PC-9 (cell line): ENCODE measurements at regions not wholly inside any gene's neighbourhood (a gene's known extent, or its start where the extent isn't known, plus 50 kb on each side); places are given as distances from the start of the nearest gene placed in this dataset.

ENCODE experiments used
- BruUV-seq: library from RNA; stranded (reverse); fragments of 400-500 nt; replicated peaks from 2 replicates; lab custom pipeline; 2021; lab: Mats Ljungman, UMichigan
- CTCF ChIA-PET: fragments of 300-600 bp; sonication (Branson Sonifier 250); formaldehyde crosslinking; loops from one replicate; lab custom pipeline; 2022; ENCODE audit warnings: antibody characterized with exemption; lab: Charles Lee
- POLR2A ChIA-PET: fragments of 300-600 bp; sonication (Branson Sonifier 250); formaldehyde crosslinking; loops from one replicate; lab custom pipeline; 2022; ENCODE audit warnings: antibody characterized with exemption; ENCODE audit not compliant: unreplicated experiment; lab: Charles Lee
- DNase-seq, 2 experiments: peaks; one replicate each; pipeline versions ENCODE4 v3.0.0 to v3.0.0-alpha.2; 2015 to 2022; ENCODE audit warnings: mixed read lengths in 1 of 2
- H2AFZ ChIP-seq: fragments of 200-600 bp; sonication (generic); 2 replicates; pipeline ENCODE4 v1.8.1; 2017; ENCODE audit warnings: antibody characterized with exemption
- H3F3A ChIP-seq: fragments of 200-600 bp; sonication (generic); 2 replicates; pipeline ENCODE4 v1.8.1; 2017; ENCODE audit warnings: antibody characterized with exemption, mild to moderate bottlenecking, low read depth; ENCODE audit not compliant: insufficient read depth
- H3K27ac ChIP-seq: fragments of 200-600 bp; sonication (generic); 2 replicates; pipeline ENCODE4 v1.6.1; 2016; ENCODE audit warnings: mixed run types
- H3K27me3 ChIP-seq: fragments of 200-600 bp; sonication (generic); 2 replicates; pipeline ENCODE4 v1.6.1; 2016; ENCODE audit warnings: low read depth, mixed run types; ENCODE audit not compliant: insufficient read depth
- H3K36me3 ChIP-seq: fragments of 200-600 bp; sonication (generic); 2 replicates; pipeline ENCODE4 v1.6.1; 2016; ENCODE audit warnings: low read depth, mixed run types
- H3K4me1 ChIP-seq: fragments of 200-600 bp; sonication (generic); replicated peaks from 2 replicates; pipeline ENCODE4 v1.6.1; 2016; ENCODE audit warnings: mixed run types; ENCODE audit not compliant: insufficient read depth
- H3K4me2 ChIP-seq: fragments of 200-600 bp; sonication (generic); 2 replicates; pipeline ENCODE4 v1.6.1; 2017; ENCODE audit warnings: mixed run types
- H3K4me3 ChIP-seq: fragments of 200-600 bp; sonication (generic); 2 replicates; pipeline ENCODE4 v1.6.1; 2016; ENCODE audit warnings: mixed run types
- H3K79me2 ChIP-seq: fragments of 200-600 bp; sonication (generic); 2 replicates; pipeline ENCODE4 v1.6.1; 2017; ENCODE audit warnings: low read depth, mixed run types
- H3K9me2 ChIP-seq: fragments of 200-600 bp; sonication (generic); 2 replicates; pipeline ENCODE4 v1.8.1; 2017; ENCODE audit warnings: mild to moderate bottlenecking; ENCODE audit not compliant: insufficient read depth
- H3K9me3 ChIP-seq: fragments of 200-600 bp; sonication (generic); 2 replicates; pipeline ENCODE4 v1.8.1; 2016; ENCODE audit warnings: low read depth; ENCODE audit not compliant: insufficient read depth
- H4K20me1 ChIP-seq: fragments of 200-600 bp; sonication (generic); 2 replicates; pipeline ENCODE4 v1.8.1; 2017; ENCODE audit not compliant: insufficient read depth
- EZH2 ChIP-seq: fragments of 200-600 bp; sonication (generic); IDR thresholded peaks from 2 replicates; pipeline ENCODE4 v1.8.0; 2017; ENCODE audit warnings: antibody characterized with exemption, low read depth
- intact Hi-C: fragments of 100-400 bp; cut with micrococcal nuclease; formaldehyde crosslinking; loops from one replicate; pipeline ENCODE4 v1.10.0; 2022; ENCODE audit not compliant: unreplicated experiment
- TF ChIP-seq, protein P1 (sequence below): fragments of 200-600 bp; sonication (generic); conservative IDR thresholded peaks from 2 replicates; pipeline ENCODE4 v1.6.1; 2017; ENCODE audit warnings: mixed run types, antibody characterized with exemption, mild to moderate bottlenecking, moderate library complexity

DNA sequence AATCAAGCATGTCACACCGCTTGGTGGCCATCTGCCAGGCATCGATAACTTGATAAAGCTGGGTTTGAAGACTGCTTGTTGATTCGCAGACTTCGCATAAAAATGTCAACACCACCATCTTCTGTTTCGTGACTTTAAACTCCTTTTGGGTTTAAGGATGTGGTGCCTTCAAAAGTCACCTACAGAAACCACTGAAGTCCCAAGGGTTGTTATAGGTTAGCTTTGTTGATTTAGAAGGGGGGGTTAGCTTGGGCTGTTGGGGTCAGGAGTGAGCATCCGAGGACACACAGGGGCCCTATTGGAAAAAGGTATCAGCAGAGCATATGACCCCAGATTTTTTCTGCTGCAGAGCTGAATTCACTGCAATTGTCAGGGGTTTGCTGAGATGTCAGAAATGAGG is 76.7 kb upstream of the SSTR4 start:
- no peaks in the 10 kb centered on the region for H4K20me1 ChIP-seq
- DNase-seq, result no peak
- CTCF ChIA-PET, result no interaction called here

GRCh38 chr20:22962567-22963439 is 72.3 kb upstream of the SSTR4 start:
- Histone ChIP-seq H3K27me3 (peaks cover 43% of the 10 kb centered on the region), H3K36me3 (no peaks in the 10 kb centered on the region), H3K4me2 (peak overlapping the region; percentile 17), H3K79me2 (no peaks in the 10 kb centered on the region), H3K9me3 (no peaks in the 10 kb centered on the region), H3K4me3 (no peak overlapping the region), H3K9me2 (no peaks in the 10 kb centered on the region), H2AFZ (no peak overlapping the region), H4K20me1 (no peaks in the 10 kb centered on the region), H3K4me1 (peaks cover 17% of the 10 kb centered on the region), H3K27ac (no peak overlapping the region), H3F3A (peaks cover 18% of the 10 kb centered on the region)
- intact Hi-C loops, result no loop called here
- CTCF ChIA-PET, result no interaction called here
- no TSS peak for BruUV-seq
- POLR2A ChIA-PET, result no interaction called here
- DNase-seq, result peak in 1 of 2 experiments; percentile 79
- TF ChIP-seq, protein P1, sequence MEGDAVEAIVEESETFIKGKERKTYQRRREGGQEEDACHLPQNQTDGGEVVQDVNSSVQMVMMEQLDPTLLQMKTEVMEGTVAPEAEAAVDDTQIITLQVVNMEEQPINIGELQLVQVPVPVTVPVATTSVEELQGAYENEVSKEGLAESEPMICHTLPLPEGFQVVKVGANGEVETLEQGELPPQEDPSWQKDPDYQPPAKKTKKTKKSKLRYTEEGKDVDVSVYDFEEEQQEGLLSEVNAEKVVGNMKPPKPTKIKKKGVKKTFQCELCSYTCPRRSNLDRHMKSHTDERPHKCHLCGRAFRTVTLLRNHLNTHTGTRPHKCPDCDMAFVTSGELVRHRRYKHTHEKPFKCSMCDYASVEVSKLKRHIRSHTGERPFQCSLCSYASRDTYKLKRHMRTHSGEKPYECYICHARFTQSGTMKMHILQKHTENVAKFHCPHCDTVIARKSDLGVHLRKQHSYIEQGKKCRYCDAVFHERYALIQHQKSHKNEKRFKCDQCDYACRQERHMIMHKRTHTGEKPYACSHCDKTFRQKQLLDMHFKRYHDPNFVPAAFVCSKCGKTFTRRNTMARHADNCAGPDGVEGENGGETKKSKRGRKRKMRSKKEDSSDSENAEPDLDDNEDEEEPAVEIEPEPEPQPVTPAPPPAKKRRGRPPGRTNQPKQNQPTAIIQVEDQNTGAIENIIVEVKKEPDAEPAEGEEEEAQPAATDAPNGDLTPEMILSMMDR, result no peak
- TF ChIP-seq EZH2, result no peak

More for the DNA sequence above, 76.7 kb upstream of the SSTR4 start:
- Histone ChIP-seq H2AFZ (no peak overlapping the region), H3K4me2 (no peak overlapping the region), H3K9me3 (no peaks in the 10 kb centered on the region), H3K27me3 (peaks cover 50% of the 10 kb centered on the region), H3K4me1 (peaks cover 11% of the 10 kb centered on the region), H3K27ac (no peak overlapping the region), H3K79me2 (no peaks in the 10 kb centered on the region), H3F3A (peaks cover 12% of the 10 kb centered on the region), H3K36me3 (no peaks in the 10 kb centered on the region), H3K4me3 (no peak overlapping the region), H3K9me2 (no peaks in the 10 kb centered on the region)
- intact Hi-C loops, result no loop called here
- POLR2A ChIA-PET, result no interaction called here
- BruUV-seq, result no TSS peak
- TF ChIP-seq, protein P1, result no peak
- no peak for TF ChIP-seq EZH2

- intact Hi-C loops, result no loop called here
- Histone ChIP-seq H3K4me3 (no peak overlapping the region), H3K9me2 (no peaks in the 10 kb centered on the region), H4K20me1 (no peaks in the 10 kb centered on the region), H2AFZ (no peak overlapping the region), H3K9me3 (no peaks in the 10 kb centered on the region), H3K27me3 (peaks cover 36% of the 10 kb centered on the region), H3K79me2 (no peaks in the 10 kb centered on the region), H3F3A (peaks cover 18% of the 10 kb centered on the region), H3K4me1 (peaks cover 17% of the 10 kb centered on the region), H3K36me3 (no peaks in the 10 kb centered on the region), H3K4me2 (peak overlapping the region; percentile 1; the same call in 1 of the 2 replicates), H3K27ac (no peak overlapping the region)
- CTCF ChIA-PET, result no interaction called here
- no peak for DNase-seq
- TF ChIP-seq EZH2, result no peak
- TF ChIP-seq, protein P1, result no peak
- no TSS peak for BruUV-seq
- POLR2A ChIA-PET, result no interaction called here
Observed at GRCh38 chr20:22963581-22963980, 71.5 kb upstream of the SSTR4 start.
